Breast epithelium (tissue), 3 donors: ENCODE measurements at regions not wholly inside any gene's neighbourhood (a gene's known extent, or its start where the extent isn't known, plus 50 kb on each side); places are given as distances from the start of the nearest gene placed in this dataset.

ENCODE experiments used
- CTCF ChIP-seq, 3 donors: fragments of 450-650 bp; IDR thresholded peaks; one replicate each; pipeline ENCODE4 v1.5.1; 2016 to 2017; ENCODE audit warnings: antibody characterized with exemption in 3 of 3, mild to moderate bottlenecking in 3 of 3, moderate library complexity in 3 of 3
- POLR2AphosphoS5 ChIP-seq, 3 donors: sonication (generic); formaldehyde crosslinking; IDR thresholded peaks; one replicate each; pipeline ENCODE4 v1.6.1; 2017; ENCODE audit warnings: antibody characterized with exemption in 3 of 3

DNA sequence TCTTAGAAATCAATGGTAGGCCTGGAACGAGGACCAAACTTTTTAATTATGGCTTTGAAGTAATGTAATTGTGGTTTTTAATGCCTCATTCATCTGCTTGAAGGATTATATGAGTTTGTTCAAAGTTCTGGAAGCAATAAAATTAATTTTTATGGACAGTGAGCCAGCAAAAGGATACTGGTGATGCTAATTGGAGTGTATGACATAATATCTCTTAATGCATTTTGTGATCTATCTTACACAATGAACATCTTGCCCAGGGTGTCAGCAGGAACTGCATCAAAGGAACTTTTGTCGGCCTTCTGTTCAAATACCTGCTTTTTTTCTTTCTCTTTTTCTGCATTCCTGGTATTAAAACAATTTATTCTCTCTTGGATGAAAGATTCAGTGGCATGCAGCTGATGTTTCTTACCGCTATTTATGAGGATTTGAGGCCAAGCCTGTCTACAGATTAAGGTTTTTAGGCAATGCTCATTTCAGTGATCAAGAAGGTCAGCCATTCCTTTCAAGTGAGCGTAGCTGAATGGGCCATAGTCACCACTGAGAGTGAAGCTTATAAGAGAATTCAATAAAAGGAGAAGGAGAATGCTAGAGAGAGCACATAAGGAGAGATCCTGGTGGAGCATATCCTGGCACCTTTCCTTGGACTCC is 974.8 kb downstream of the SORCS3 start:
- TF ChIP-seq CTCF (IDR thresholded peaks at IDR 0.05): no peak
- no peak for TF ChIP-seq POLR2AphosphoS5 (IDR thresholded peaks at IDR 0.05)
